Psoas muscle (tissue), 7 donors: ENCODE measurements at regions not wholly inside any gene's neighbourhood (a gene's known extent, or its start where the extent isn't known, plus 50 kb on each side); places are given as distances from the start of the nearest gene placed in this dataset.

ENCODE experiments used
- ATAC-seq, 4 donors: fragments of 200-7000 bp; cut with Tn5 transposase; one replicate each; pipeline ENCODE4 v1.9.1; 2020; ENCODE audit warnings: moderate library complexity in 3 of 4, mild to moderate bottlenecking in 2 of 4
- DNase-seq, 2 donors: peaks; one replicate each; pipeline ENCODE4 v3.0.0-alpha.2; 2020
- H3K27ac ChIP-seq: fragments of 200-600 bp; one replicate; pipeline ENCODE4 v1.8.0; 2022
- H3K27me3 ChIP-seq, 3 donors: fragments of 200-600 bp in 1 of 3; one replicate each; pipeline versions ENCODE4 v1.6.1 to v1.8.0; 2013 to 2022; ENCODE audit warnings: low read length in 2 of 3, mild to moderate bottlenecking in 2 of 3, moderate library complexity in 1 of 3; ENCODE audit not compliant: insufficient read depth in 3 of 3
- H3K36me3 ChIP-seq, 2 donors: fragments of 200-600 bp in 1 of 2; one replicate each; pipeline versions ENCODE4 v1.6.1 to v1.8.0; 2013 to 2022; ENCODE audit warnings: low read depth in 1 of 2, mild to moderate bottlenecking in 1 of 2, moderate library complexity in 1 of 2; ENCODE audit not compliant: insufficient read depth in 1 of 2
- H3K4me1 ChIP-seq: fragments of 200-600 bp; one replicate; pipeline ENCODE4 v1.8.0; 2022
- H3K4me3 ChIP-seq: fragments of 200-600 bp; one replicate; pipeline ENCODE4 v1.8.0; 2022; ENCODE audit warnings: mild to moderate bottlenecking
- H3K9me3 ChIP-seq: fragments of 200-600 bp; one replicate; pipeline ENCODE4 v1.8.0; 2022
- CTCF ChIP-seq: fragments of 200-600 bp; IDR thresholded peaks from one replicate; pipeline ENCODE4 v1.8.0; 2022; ENCODE audit warnings: antibody characterized with exemption
- WGBS, 3 donors: extraction: QIAGEN DNeasy Blood & Tissue Kit; methylation state at CpG; one replicate each; pipeline versions ENCODE4 v1.1.6 to v1.1.7; 2013; 5-methylcytosine and 5-hydroxymethylcytosine counted together
- intact Hi-C, 2 donors: fragments of 100-400 bp; cut with DNase I; formaldehyde crosslinking; loops; one replicate each; pipeline versions ENCODE4 v1.11.0 to v1.14.2; 2022
- donor health status: healthy with polysubstance abuse.
- donor health status: DM: no; HTN: no; CAD: no; lungs with moderate emphysema.
- donor health status: Bipolar disorder and iron deficiency.
- donor health status: healthy.
- donor health status: DM: yes; HTN: yes; CAD: no.
- donor health status: DM: no; HTN: no; CAD: no.
- donor health status: DM: yes; HTN: yes; CAD: no.

- no peak for TF ChIP-seq CTCF
- WGBS, 3 donors = 18 to 23% (median 19%) methylated on average over 3 of the region's 3 CpGs
- ATAC-seq = no peak
- Histone ChIP-seq H3K36me3 (no peaks in the 10 kb centered on the region), H3K27ac (no peak overlapping the region), H3K4me3 (no peak overlapping the region), H3K9me3 (no peaks in the 10 kb centered on the region), H3K27me3 (no peaks in the 10 kb centered on the region), H3K4me1 (no peaks in the 10 kb centered on the region)
- DNase-seq = no peak
- intact Hi-C loops = no loop called here
Observed at GRCh38 chr3:181317508-181317907, 328.0 kb upstream of the DNAJC19 start.

DNA sequence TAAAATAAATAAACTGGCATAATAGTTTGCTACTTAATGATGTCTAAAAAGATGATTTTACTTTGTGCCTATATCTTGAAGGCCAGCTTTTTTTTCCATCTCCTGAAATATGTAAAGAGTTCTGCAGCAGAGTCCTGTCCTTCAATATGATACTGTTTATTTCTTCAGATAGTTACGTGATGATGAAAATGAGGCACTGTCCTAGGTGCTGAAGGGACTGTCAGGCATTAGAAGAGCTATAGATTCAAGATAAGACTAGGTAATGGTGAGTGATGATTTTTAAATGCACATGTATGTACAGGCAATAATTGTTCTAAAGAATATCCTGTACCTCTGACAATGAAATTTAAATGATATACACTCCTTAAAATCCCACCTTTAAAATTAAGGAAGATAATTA is 326.9 kb upstream of the DNAJC19 start:
- intact Hi-C loops = no loop called here
- no peaks in the 10 kb centered on the region for H3K27me3 ChIP-seq
- no peaks in the 10 kb centered on the region for H3K9me3 ChIP-seq
- no peak for DNase-seq
- H3K36me3 ChIP-seq = no peaks in the 10 kb centered on the region
- 3 to 4% (median 3%) methylated on average over 1 of the region's 1 CpG for WGBS, 3 donors
- ATAC-seq = no peak
- no peak overlapping the region for H3K4me3 ChIP-seq
- TF ChIP-seq CTCF = no peak
- no peaks in the 10 kb centered on the region for H3K4me1 ChIP-seq
- H3K27ac ChIP-seq = no peak overlapping the region

- H3K4me1 ChIP-seq = no peaks in the 10 kb centered on the region
- H3K9me3 ChIP-seq = no peaks in the 10 kb centered on the region
- H3K4me3 ChIP-seq = no peak overlapping the region
- no peaks in the 10 kb centered on the region for H3K27me3 ChIP-seq
- no peak for DNase-seq
- 8 to 20% (median 13%) methylated on average over 5 of the region's 5 CpGs for WGBS, 3 donors
- intact Hi-C loops = no loop called here
- TF ChIP-seq CTCF = no peak
- no peak for ATAC-seq
- H3K27ac ChIP-seq = no peak overlapping the region
- no peaks in the 10 kb centered on the region for H3K36me3 ChIP-seq
Observed at GRCh38 chr3:181313335-181313734, 323.8 kb upstream of the DNAJC19 start.

GRCh38 chr3:181311186-181311585 is 321.6 kb upstream of the DNAJC19 start:
- intact Hi-C loops = no loop called here
- Histone ChIP-seq H3K27ac (no peak overlapping the region), H3K36me3 (no peaks in the 10 kb centered on the region), H3K4me3 (no peak overlapping the region), H3K27me3 (no peaks in the 10 kb centered on the region), H3K9me3 (no peaks in the 10 kb centered on the region), H3K4me1 (no peaks in the 10 kb centered on the region)
- no peak for TF ChIP-seq CTCF
- 37 to 50% (median 45%) methylated on average over 6 of the region's 6 CpGs for WGBS, 3 donors
- ATAC-seq (no peak), DNase-seq (no peak)

GRCh38 chr3:181302960-181303359 is 313.4 kb upstream of the DNAJC19 start:
- H3K4me3 ChIP-seq = no peak overlapping the region
- intact Hi-C loops = no loop called here
- no peak overlapping the region for H3K27ac ChIP-seq
- H3K4me1 ChIP-seq = no peaks in the 10 kb centered on the region
- H3K36me3 ChIP-seq = no peaks in the 10 kb centered on the region
- 82 to 93% (median 87%) methylated on average over 2 of the region's 2 CpGs for WGBS, 3 donors
- ATAC-seq = no peak
- no peaks in the 10 kb centered on the region for H3K9me3 ChIP-seq
- TF ChIP-seq CTCF = no peak
- no peaks in the 10 kb centered on the region for H3K27me3 ChIP-seq
- no peak for DNase-seq
